Choroid plexus epithelial cell (primary cell): ENCODE measurements at regions not wholly inside any gene's neighbourhood (a gene's known extent, or its start where the extent isn't known, plus 50 kb on each side); places are given as distances from the start of the nearest gene placed in this dataset.

ENCODE experiments used
- DNase-seq: peaks from one replicate; pipeline ENCODE4 v3.0.0-alpha.2; 2010; ENCODE audit warnings: low read depth
- H3K4me3 ChIP-seq: 2 replicates; pipeline ENCODE4 v1.5.1; 2011; ENCODE audit warnings: low read depth, mild to moderate bottlenecking, control low read depth, low read length, moderate library complexity
- CTCF ChIP-seq: conservative IDR thresholded peaks from 2 replicates; pipeline ENCODE4 v1.5.1; 2011; ENCODE audit warnings: low read depth, mild to moderate bottlenecking, control low read depth, inconsistent platforms, low read length, moderate library complexity

GRCh38 chr14:65906948-65907347 is 494.4 kb downstream of the FUT8 start:
- no peak for TF ChIP-seq CTCF
- no peak for DNase-seq
- no peak overlapping the region for H3K4me3 ChIP-seq

- no peak for TF ChIP-seq CTCF
Observed at GRCh38 chr14:65910108-65910786, 497.7 kb downstream of the FUT8 start.

GRCh38 chr14:65915125-65915524 is 502.6 kb downstream of the FUT8 start:
- DNase-seq: peak; percentile 9
- no peak overlapping the region for H3K4me3 ChIP-seq
- TF ChIP-seq CTCF: no peak

More at GRCh38 chr14:65910108-65910786, 497.7 kb downstream of the FUT8 start:
- no peak overlapping the region for H3K4me3 ChIP-seq
- DNase-seq: peak; percentile 36

GRCh38 chr14:65916055-65916454 is 503.5 kb downstream of the FUT8 start:
- no peak for TF ChIP-seq CTCF
- no peak overlapping the region for H3K4me3 ChIP-seq
- DNase-seq: no peak

- TF ChIP-seq CTCF: no peak
- no peak overlapping the region for H3K4me3 ChIP-seq
- no peak for DNase-seq
Observed at GRCh38 chr14:65920996-65921395, 508.5 kb downstream of the FUT8 start.

- H3K4me3 ChIP-seq: no peak overlapping the region
- no peak for TF ChIP-seq CTCF
- DNase-seq: no peak
Observed at GRCh38 chr14:65922142-65922541, 509.6 kb downstream of the FUT8 start.

GRCh38 chr14:65926504-65926903 is 514.0 kb downstream of the FUT8 start:
- TF ChIP-seq CTCF: no peak
- H3K4me3 ChIP-seq: no peak overlapping the region
- DNase-seq: no peak
